Esophagus squamous epithelium (tissue), 5 donors: ENCODE measurements at regions not wholly inside any gene's neighbourhood (a gene's known extent, or its start where the extent isn't known, plus 50 kb on each side); places are given as distances from the start of the nearest gene placed in this dataset.

Experiments
- DNase-seq: peaks from one replicate; lab custom pipeline; 2025; lab: John Stamatoyannopoulos, UW
- H3K27ac ChIP-seq, 4 donors: fragments of 200-600 bp; sonication (generic); one replicate each; pipeline ENCODE4 v1.5.1; 2016 to 2019; ENCODE audit warnings: mild to moderate bottlenecking in 1 of 4
- H3K27me3 ChIP-seq, 4 donors: fragments of 200-600 bp; sonication (generic); 1 replicate in 3 of 4; 2 replicates in 1 of 4; pipeline versions ENCODE4 v1.5.1 to v1.6.0; 2017 to 2021; ENCODE audit warnings: antibody characterized with exemption in 1 of 4
- H3K36me3 ChIP-seq, 3 donors: fragments of 200-600 bp; sonication (generic); one replicate each; pipeline ENCODE4 v1.5.1; 2016 to 2019
- H3K4me1 ChIP-seq, 3 donors: fragments of 200-600 bp; sonication (generic); one replicate each; pipeline ENCODE4 v1.5.1; 2017 to 2019
- H3K4me3 ChIP-seq, 4 donors: fragments of 200-600 bp; sonication (generic); 1 replicate in 3 of 4; 2 replicates in 1 of 4; pipeline ENCODE4 v1.5.1; 2016 to 2019; ENCODE audit warnings: mild to moderate bottlenecking in 2 of 4, moderate library complexity in 1 of 4
- H3K9me3 ChIP-seq, 3 donors: fragments of 200-600 bp; sonication (generic); one replicate each; pipeline ENCODE4 v1.5.1; 2016 to 2019
- CTCF ChIP-seq, 6 experiments: fragments of 450-650 bp in 4 of 6; fragments of 200-600 bp in 2 of 6; sonication (generic) in 2 of 6; IDR thresholded peaks; one replicate each; pipeline ENCODE4 v1.5.1; 2016 to 2019; ENCODE audit warnings: antibody characterized with exemption in 6 of 6, mild to moderate bottlenecking in 4 of 6, moderate library complexity in 4 of 6
- POLR2A ChIP-seq, 4 donors: fragments of 450-650 bp; IDR thresholded peaks; one replicate each; pipeline ENCODE4 v1.6.1; 2017; ENCODE audit warnings: antibody characterized with exemption in 4 of 4, mild to moderate bottlenecking in 4 of 4, moderate library complexity in 3 of 4
- WGBS, 2 donors: methylation state at CpG; one replicate each; pipeline ENCODE4 v1.1.5; 2018; 5-methylcytosine and 5-hydroxymethylcytosine counted together
- intact Hi-C: fragments of 100-400 bp; cut with DNase I; formaldehyde crosslinking; loops from one replicate; pipeline ENCODE4 v1.15.0; 2022
- donor health status: DM: yes; HTN: yes; CAD: no.

- TF ChIP-seq POLR2A (IDR thresholded peaks at IDR 0.05) (no peak), CTCF (IDR thresholded peaks at IDR 0.05) (no peak)
- no peak overlapping the region for H3K4me3 ChIP-seq
- peaks cover 20 to 64% (median 37%) of the 10 kb centered on the region in 3 donors for H3K4me1 ChIP-seq
- intact Hi-C loops, result no loop called here
- no peaks in the 10 kb centered on the region for H3K36me3 ChIP-seq
- no peak overlapping the region for H3K27ac ChIP-seq
- WGBS, 2 donors, result 44 to 69% methylated on average over 2 of the region's 2 CpGs
- H3K27me3 ChIP-seq, result no peaks in the 10 kb centered on the region
- H3K9me3 ChIP-seq, result no peaks in the 10 kb centered on the region
- DNase-seq, result no peak
Observed at GRCh38 chr12:75853626-75854025, 177.9 kb downstream of the PHLDA1 start.

GRCh38 chr12:75852956-75853355 lies 178.6 kb downstream of the PHLDA1 start:
- H3K4me1 ChIP-seq, result peaks cover 25 to 70% (median 44%) of the 10 kb centered on the region in 3 donors
- no peak for DNase-seq
- H3K9me3 ChIP-seq, result no peaks in the 10 kb centered on the region
- TF ChIP-seq POLR2A (IDR thresholded peaks at IDR 0.05), result no peak
- no peak for TF ChIP-seq CTCF (IDR thresholded peaks at IDR 0.05)
- no peak overlapping the region for H3K27ac ChIP-seq
- 45 to 56% methylated on average over 2 of the region's 2 CpGs for WGBS, 2 donors
- no peaks in the 10 kb centered on the region for H3K27me3 ChIP-seq
- intact Hi-C loops, result no loop called here
- no peaks in the 10 kb centered on the region for H3K36me3 ChIP-seq
- H3K4me3 ChIP-seq, result no peak overlapping the region

- TF ChIP-seq CTCF (IDR thresholded peaks at IDR 0.05), result no peak
- TF ChIP-seq POLR2A (IDR thresholded peaks at IDR 0.05), result no peak
- intact Hi-C loops, result no loop called here
- H3K9me3 ChIP-seq, result no peaks in the 10 kb centered on the region
- H3K4me1 ChIP-seq, result peaks cover 25 to 73% (median 45%) of the 10 kb centered on the region in 3 donors
- no peak for DNase-seq
- no peaks in the 10 kb centered on the region for H3K36me3 ChIP-seq
- no peak overlapping the region for H3K4me3 ChIP-seq
- H3K27ac ChIP-seq, result peak overlapping the region in 2 of 4 donors; percentile 21 to 39
- H3K27me3 ChIP-seq, result no peaks in the 10 kb centered on the region
- 44 to 61% methylated on average over 3 of the region's 3 CpGs for WGBS, 2 donors
Observed at GRCh38 chr12:75852143-75852542, 179.4 kb downstream of the PHLDA1 start.

GRCh38 chr12:75850721-75851462 lies 180.7 kb downstream of the PHLDA1 start:
- Histone ChIP-seq H3K9me3 (no peaks in the 10 kb centered on the region), H3K36me3 (no peaks in the 10 kb centered on the region), H3K4me3 (no peak overlapping the region), H3K27me3 (no peaks in the 10 kb centered on the region), H3K4me1 (peaks cover 25 to 73% (median 45%) of the 10 kb centered on the region in 3 donors), H3K27ac (peak overlapping the region in 3 of 4 donors; percentile 36 to 54 (median 43))
- 13 to 20% methylated on average over 4 of the region's 4 CpGs for WGBS, 2 donors
- intact Hi-C loops, result no loop called here
- TF ChIP-seq POLR2A (IDR thresholded peaks at IDR 0.05), result no peak
- no peak for TF ChIP-seq CTCF (IDR thresholded peaks at IDR 0.05)
- DNase-seq, result no peak

GRCh38 chr12:75848961-75849360 lies 182.6 kb downstream of the PHLDA1 start:
- peaks cover 20 to 63% (median 40%) of the 10 kb centered on the region in 3 donors for H3K4me1 ChIP-seq
- no peaks in the 10 kb centered on the region for H3K9me3 ChIP-seq
- no peaks in the 10 kb centered on the region for H3K27me3 ChIP-seq
- H3K27ac ChIP-seq, result peak overlapping the region; percentile 15 to 76 (median 57)
- intact Hi-C loops, result loop anchor here (10.0 kb wide), 1 partner anchor 166 kb away; no protein-coding TSS in a partner anchor
- no peak overlapping the region for H3K4me3 ChIP-seq
- no peak for TF ChIP-seq CTCF (IDR thresholded peaks at IDR 0.05)
- no peak for TF ChIP-seq POLR2A (IDR thresholded peaks at IDR 0.05)
- WGBS, 2 donors, result 0 to 17% methylated on average over 1 of the region's 1 CpG
- H3K36me3 ChIP-seq, result no peaks in the 10 kb centered on the region
- no peak for DNase-seq
